ENCODE measurements at regions not wholly inside any gene's neighbourhood (a gene's known extent, or its start where the extent isn't known, plus 50 kb on each side); places are given as distances from the start of the nearest gene placed in this dataset.

DNA sequence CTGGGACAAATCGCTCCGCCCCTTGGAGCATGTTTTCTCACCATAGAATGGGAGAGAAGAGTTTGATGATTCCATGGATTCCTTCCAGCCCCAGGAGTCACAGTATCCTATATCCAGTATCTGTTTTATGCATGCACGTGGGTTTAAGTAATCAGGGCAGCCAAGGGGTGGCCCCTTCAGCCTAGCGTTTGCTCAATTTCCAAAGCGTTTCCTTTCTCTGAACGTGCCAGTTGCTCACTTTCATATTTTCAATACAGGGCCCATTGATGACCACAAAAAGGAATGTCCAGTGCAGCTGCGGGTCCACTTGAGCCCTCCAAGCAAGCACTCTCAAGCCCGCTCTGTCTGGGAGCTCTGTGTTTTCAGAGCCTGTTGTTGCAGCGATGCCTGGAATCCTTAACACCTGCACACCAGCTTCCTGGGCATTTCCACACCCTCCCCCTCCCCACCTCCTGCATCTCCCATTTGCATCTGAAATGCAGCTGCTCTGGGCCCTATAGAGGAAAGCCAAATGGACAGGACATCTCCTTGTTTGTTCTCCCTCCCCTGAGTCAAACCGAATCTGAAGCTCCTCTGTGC lies 164.3 kb upstream of the LPP start:
- Histone ChIP-seq H3K27me3 (replicated peaks in 1 of 7) (no peaks in the 10 kb centered on the region), H3K27ac (no peak overlapping the region), H3K9me3 (no peaks in the 10 kb centered on the region), H3K4me1 (peaks cover 0 to 45% (median 11%) of the 10 kb centered on the region in 6 donors), H3K36me3 (no peaks in the 10 kb centered on the region), H3K4me3 (no peak overlapping the region)
- intact Hi-C loops (cut with DNase I; ENCODE audit: low total_unique reads): no loop called here
- DNase-seq: no peak
- TF ChIP-seq POLR2AphosphoS5 (IDR thresholded peaks at IDR 0.05): no peak
- TF ChIP-seq, protein P1, sequence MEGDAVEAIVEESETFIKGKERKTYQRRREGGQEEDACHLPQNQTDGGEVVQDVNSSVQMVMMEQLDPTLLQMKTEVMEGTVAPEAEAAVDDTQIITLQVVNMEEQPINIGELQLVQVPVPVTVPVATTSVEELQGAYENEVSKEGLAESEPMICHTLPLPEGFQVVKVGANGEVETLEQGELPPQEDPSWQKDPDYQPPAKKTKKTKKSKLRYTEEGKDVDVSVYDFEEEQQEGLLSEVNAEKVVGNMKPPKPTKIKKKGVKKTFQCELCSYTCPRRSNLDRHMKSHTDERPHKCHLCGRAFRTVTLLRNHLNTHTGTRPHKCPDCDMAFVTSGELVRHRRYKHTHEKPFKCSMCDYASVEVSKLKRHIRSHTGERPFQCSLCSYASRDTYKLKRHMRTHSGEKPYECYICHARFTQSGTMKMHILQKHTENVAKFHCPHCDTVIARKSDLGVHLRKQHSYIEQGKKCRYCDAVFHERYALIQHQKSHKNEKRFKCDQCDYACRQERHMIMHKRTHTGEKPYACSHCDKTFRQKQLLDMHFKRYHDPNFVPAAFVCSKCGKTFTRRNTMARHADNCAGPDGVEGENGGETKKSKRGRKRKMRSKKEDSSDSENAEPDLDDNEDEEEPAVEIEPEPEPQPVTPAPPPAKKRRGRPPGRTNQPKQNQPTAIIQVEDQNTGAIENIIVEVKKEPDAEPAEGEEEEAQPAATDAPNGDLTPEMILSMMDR (IDR thresholded peaks at IDR 0.05 in 8 of 11, conservative IDR thresholded peaks at IDR 0.05 in 3 of 11): no peak
- TF ChIP-seq POLR2A (IDR thresholded peaks at IDR 0.05): no peak
- WGBS, 5 donors: 58 to 71% (median 61%) methylated on average over 10 of the region's 10 CpGs

DNA sequence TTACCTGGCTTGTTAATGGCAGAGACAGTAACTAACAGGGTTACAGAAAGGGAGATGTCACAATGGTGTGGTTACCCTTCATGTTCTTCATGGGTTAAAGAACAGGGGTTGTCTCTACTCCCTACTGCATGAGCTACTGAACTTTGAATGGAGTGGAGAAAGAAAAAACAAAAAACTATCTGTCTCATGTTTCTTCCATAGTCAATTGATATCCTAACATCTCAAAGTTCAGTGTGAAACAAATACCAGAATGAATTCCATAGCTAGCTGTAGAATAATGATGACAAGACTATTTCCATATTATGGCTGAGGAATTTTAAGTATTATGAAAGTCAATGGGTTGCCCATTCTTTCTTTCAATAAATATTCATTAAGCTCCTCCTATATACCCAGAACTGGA lies 161.3 kb upstream of the LPP start:
- H3K4me3 ChIP-seq: no peak overlapping the region
- TF ChIP-seq POLR2A (IDR thresholded peaks at IDR 0.05): no peak
- TF ChIP-seq, protein P1 (IDR thresholded peaks at IDR 0.05 in 8 of 11, conservative IDR thresholded peaks at IDR 0.05 in 3 of 11): no peak
- no peak for TF ChIP-seq POLR2AphosphoS5 (IDR thresholded peaks at IDR 0.05)
- peaks cover 0 to 34% (median 0%) of the 10 kb centered on the region in 6 donors for H3K4me1 ChIP-seq
- DNase-seq: no peak
- no peaks in the 10 kb centered on the region for H3K9me3 ChIP-seq
- H3K27ac ChIP-seq: no peak overlapping the region
- no peaks in the 10 kb centered on the region for H3K27me3 ChIP-seq (replicated peaks in 1 of 7)
- no peaks in the 10 kb centered on the region for H3K36me3 ChIP-seq
- intact Hi-C loops (cut with DNase I; ENCODE audit: low total_unique reads): no loop called here

DNA sequence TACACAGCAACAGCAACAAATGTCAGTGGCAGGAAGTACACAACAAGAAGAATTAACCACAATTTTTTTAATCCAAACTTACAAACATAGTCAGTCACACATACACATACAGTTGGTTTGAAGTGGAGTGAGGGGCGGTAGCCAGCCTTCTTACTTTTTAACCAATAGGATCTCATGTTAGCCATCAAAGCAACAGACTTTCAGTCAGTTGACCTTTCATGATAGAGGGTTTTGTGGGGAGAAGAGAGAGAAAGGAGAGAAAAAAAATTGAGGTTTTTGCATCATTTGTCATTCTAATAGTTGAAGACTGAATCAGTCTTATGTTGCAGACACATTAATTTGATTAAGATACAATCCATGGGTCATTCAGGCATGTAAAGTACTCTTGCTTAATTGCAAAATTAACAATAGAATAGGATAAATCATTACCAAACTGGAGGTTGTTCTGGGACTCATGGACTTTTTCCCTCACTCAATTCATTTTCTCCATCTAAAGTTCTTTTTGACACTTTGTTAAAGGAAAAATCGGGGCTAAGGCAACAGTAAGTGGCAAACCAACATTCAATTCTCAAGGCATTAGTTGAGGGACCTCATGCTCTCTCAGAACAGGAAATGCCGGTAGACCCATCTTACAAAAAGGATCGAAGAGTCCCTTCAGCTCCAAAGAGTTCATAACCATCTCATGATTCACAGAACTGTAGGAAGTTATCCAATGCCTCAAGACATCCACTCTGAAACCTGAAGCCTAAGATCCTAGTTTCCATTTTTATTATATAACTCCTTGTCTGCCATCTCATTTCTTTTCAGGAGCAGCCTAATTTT lies 159.5 kb upstream of the LPP start:
- Histone ChIP-seq H3K27me3 (replicated peaks in 1 of 7) (no peaks in the 10 kb centered on the region), H3K36me3 (no peaks in the 10 kb centered on the region), H3K27ac (peak overlapping the region in 5 of 8 donors; percentile 1 to 53 (median 36)), H3K4me1 (peaks cover 0 to 31% (median 4%) of the 10 kb centered on the region in 6 donors), H3K9me3 (no peaks in the 10 kb centered on the region), H3K4me3 (no peak overlapping the region)
- no peak for DNase-seq
- intact Hi-C loops (cut with DNase I; ENCODE audit: low total_unique reads): no loop called here
- 67 to 85% (median 80%) methylated on average over 4 of the region's 4 CpGs for WGBS, 5 donors
- TF ChIP-seq POLR2AphosphoS5 (IDR thresholded peaks at IDR 0.05) (no peak), POLR2A (IDR thresholded peaks at IDR 0.05) (no peak)
- TF ChIP-seq, protein P1 (IDR thresholded peaks at IDR 0.05 in 8 of 11, conservative IDR thresholded peaks at IDR 0.05 in 3 of 11): no peak

DNA sequence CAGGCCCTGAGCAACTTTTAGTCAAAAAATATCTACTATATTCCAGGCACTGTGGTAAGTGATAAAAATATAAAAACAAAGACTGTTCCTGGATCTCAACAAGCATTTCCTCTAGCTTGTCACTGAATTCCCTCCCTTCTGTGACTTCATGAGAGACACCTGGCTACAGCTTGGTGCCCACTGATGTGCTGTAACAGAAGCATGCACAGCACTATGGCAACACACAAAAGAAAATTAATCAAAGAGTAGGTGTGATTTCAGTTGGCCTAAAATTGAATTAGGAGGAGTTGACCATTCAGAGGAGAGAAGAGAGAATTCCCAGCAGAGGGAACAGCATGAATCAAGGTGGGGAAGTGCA lies 158.9 kb upstream of the LPP start:
- DNase-seq: no peak
- no peak overlapping the region for H3K4me3 ChIP-seq
- no peaks in the 10 kb centered on the region for H3K36me3 ChIP-seq
- H3K4me1 ChIP-seq: peaks cover 0 to 31% (median 10%) of the 10 kb centered on the region in 6 donors
- no peaks in the 10 kb centered on the region for H3K27me3 ChIP-seq (replicated peaks in 1 of 7)
- no peaks in the 10 kb centered on the region for H3K9me3 ChIP-seq
- peak overlapping the region in 4 of 8 donors; percentile 1 to 53 (median 36) for H3K27ac ChIP-seq
- no peak for TF ChIP-seq POLR2A (IDR thresholded peaks at IDR 0.05)
- TF ChIP-seq, protein P1 (IDR thresholded peaks at IDR 0.05 in 8 of 11, conservative IDR thresholded peaks at IDR 0.05 in 3 of 11): no peak
- no peak for TF ChIP-seq POLR2AphosphoS5 (IDR thresholded peaks at IDR 0.05)
- intact Hi-C loops (cut with DNase I; ENCODE audit: low total_unique reads): no loop called here

Data from spleen (tissue), 11 donors.